Vagina (tissue), 2 donors: ENCODE measurements at regions not wholly inside any gene's neighbourhood (a gene's known extent, or its start where the extent isn't known, plus 50 kb on each side); places are given as distances from the start of the nearest gene placed in this dataset.

Source experiments
- CTCF ChIP-seq, 3 experiments: fragments of 450-650 bp in 2 of 3; fragments of 200-600 bp in 1 of 3; sonication (generic) in 1 of 3; IDR thresholded peaks; one replicate each; pipeline ENCODE4 v1.5.1; 2017 to 2019; ENCODE audit warnings: antibody characterized with exemption in 3 of 3, mild to moderate bottlenecking in 2 of 3, moderate library complexity in 2 of 3
- POLR2AphosphoS5 ChIP-seq, 2 donors: sonication (generic); formaldehyde crosslinking; IDR thresholded peaks; one replicate each; pipeline ENCODE4 v1.9.0; 2017; ENCODE audit warnings: antibody characterized with exemption in 2 of 2, mild to moderate bottlenecking in 2 of 2, low read depth in 1 of 2; ENCODE audit not compliant: insufficient read depth in 1 of 2

DNA sequence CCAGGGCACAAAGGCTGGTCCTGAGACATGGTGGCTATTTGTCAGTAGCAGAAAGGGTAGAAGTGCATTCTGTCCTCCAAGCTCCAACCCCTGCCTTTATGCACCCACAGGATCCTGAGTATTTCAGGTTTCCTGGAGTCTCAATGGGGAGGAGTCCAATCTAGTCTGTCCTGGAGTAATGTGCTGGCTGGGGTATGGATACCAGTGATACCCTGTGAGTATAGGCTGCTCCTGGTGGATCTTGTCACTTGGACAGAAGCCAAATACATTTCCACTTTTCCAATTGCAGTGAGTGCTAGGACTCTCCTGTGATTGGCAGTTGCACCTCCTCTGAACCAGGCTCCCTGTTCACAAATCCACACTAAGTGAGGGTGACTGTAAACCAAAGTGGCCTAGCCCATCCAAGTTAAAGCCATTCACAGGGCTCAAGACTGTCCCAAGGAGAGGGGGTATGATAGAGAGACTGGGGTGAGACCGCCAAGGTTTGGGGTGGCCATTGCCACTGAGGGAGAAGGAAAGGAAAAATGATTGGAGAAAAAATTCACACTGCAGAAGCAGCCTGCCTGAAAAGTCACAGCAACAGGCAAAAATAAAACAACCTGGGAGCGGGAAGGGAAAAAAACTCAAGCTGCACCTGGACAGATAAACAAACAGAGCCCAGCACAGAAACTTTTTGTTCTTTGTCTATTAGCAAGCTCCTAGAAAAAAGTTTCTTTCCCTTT lies 163.4 kb upstream of the ETV3 start:
- TF ChIP-seq CTCF (IDR thresholded peaks at IDR 0.05) (no peak), POLR2AphosphoS5 (IDR thresholded peaks at IDR 0.05; ENCODE audit: insufficient read depth in 1 of 2, low read depth in 1 of 2) (no peak)
